Esophagus muscularis mucosa (tissue), 4 donors: ENCODE measurements at regions not wholly inside any gene's neighbourhood (a gene's known extent, or its start where the extent isn't known, plus 50 kb on each side); places are given as distances from the start of the nearest gene placed in this dataset.

Experiments
- DNase-seq: peaks from one replicate; pipeline ENCODE4 v3.0.0-alpha.2; 2017; ENCODE audit errors: extremely low spot score
- H3K27ac ChIP-seq, 4 donors: fragments of 200-600 bp; sonication (generic); replicated peaks in 1 of 4; 1 replicate in 3 of 4; 2 replicates in 1 of 4; pipeline ENCODE4 v1.5.1; 2016 to 2019; ENCODE audit warnings: mild to moderate bottlenecking in 1 of 4
- H3K27me3 ChIP-seq, 4 donors: fragments of 200-600 bp; sonication (generic); one replicate each; pipeline versions ENCODE4 v1.5.1 to v1.6.0; 2016 to 2019
- H3K36me3 ChIP-seq, 4 donors: fragments of 200-600 bp; sonication (generic); one replicate each; pipeline ENCODE4 v1.5.1; 2016 to 2019
- H3K4me1 ChIP-seq, 4 donors: fragments of 200-600 bp; sonication (generic); one replicate each; pipeline ENCODE4 v1.5.1; 2016 to 2019
- H3K4me3 ChIP-seq, 4 donors: fragments of 200-600 bp; sonication (generic); 1 replicate in 2 of 4; 2 replicates in 2 of 4; pipeline ENCODE4 v1.5.1; 2016 to 2019; ENCODE audit warnings: mild to moderate bottlenecking in 4 of 4, moderate library complexity in 1 of 4
- H3K9me3 ChIP-seq, 4 donors: fragments of 200-600 bp; sonication (generic); 1 replicate in 3 of 4; 2 replicates in 1 of 4; pipeline ENCODE4 v1.5.1; 2016 to 2019
- EP300 ChIP-seq: sonication (generic); formaldehyde crosslinking; IDR thresholded peaks from one replicate; pipeline ENCODE4 v1.6.1; 2017; ENCODE audit warnings: antibody characterized with exemption
- POLR2A ChIP-seq: fragments of 450-650 bp; IDR thresholded peaks from one replicate; pipeline ENCODE4 v1.6.1; 2017; ENCODE audit warnings: antibody characterized with exemption, moderate library complexity, mild to moderate bottlenecking, low read depth
- POLR2AphosphoS5 ChIP-seq, 2 donors: sonication (generic); formaldehyde crosslinking; IDR thresholded peaks; one replicate each; pipeline ENCODE4 v1.6.1; 2017; ENCODE audit warnings: antibody characterized with exemption in 2 of 2
- WGBS: methylation state at CpG from one replicate; pipeline ENCODE4 v1.1.5; 2018; 5-methylcytosine and 5-hydroxymethylcytosine counted together
- intact Hi-C: fragments of 100-400 bp; cut with DNase I; formaldehyde crosslinking; loops from one replicate; pipeline ENCODE4 v1.15.1; 2023
- TF ChIP-seq, protein P1 (sequence below), 3 experiments: fragments of 200-600 bp in 2 of 3; fragments of 450-650 bp in 1 of 3; sonication (generic) in 2 of 3; IDR thresholded peaks; one replicate each; pipeline ENCODE4 v1.5.1; 2017 to 2019; ENCODE audit warnings: antibody characterized with exemption in 3 of 3, mild to moderate bottlenecking in 2 of 3, moderate library complexity in 1 of 3

DNA sequence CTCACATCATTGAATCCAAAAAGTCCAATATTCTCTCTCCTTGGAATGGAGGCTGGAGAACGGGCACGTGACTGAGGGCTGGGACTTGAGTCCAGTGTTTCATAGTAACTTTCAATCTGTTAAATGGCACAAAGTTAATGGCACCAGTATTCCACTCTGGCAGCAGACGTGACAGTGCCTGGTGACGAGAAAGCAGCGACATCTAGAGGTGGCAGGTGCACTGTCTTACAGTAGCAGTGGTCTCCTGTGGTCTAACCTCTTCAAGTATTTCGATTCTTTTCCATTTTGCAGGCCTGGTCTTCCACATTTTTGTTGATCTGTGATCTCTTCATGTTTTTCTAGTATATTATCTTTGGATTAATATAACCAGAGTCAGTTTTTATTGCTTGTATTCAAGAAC lies 107.1 kb downstream of the OXSM start:
- H3K4me3 ChIP-seq, result no peak overlapping the region
- 81% methylated on average over 6 of the region's 6 CpGs for WGBS
- H3K9me3 ChIP-seq, result no peaks in the 10 kb centered on the region
- no peak for DNase-seq
- no peaks in the 10 kb centered on the region for H3K36me3 ChIP-seq
- no peaks in the 10 kb centered on the region for H3K4me1 ChIP-seq
- no peaks in the 10 kb centered on the region for H3K27me3 ChIP-seq
- TF ChIP-seq EP300 (no peak), POLR2AphosphoS5 (IDR thresholded peaks at IDR 0.05) (no peak), POLR2A (no peak)
- TF ChIP-seq, protein P1, sequence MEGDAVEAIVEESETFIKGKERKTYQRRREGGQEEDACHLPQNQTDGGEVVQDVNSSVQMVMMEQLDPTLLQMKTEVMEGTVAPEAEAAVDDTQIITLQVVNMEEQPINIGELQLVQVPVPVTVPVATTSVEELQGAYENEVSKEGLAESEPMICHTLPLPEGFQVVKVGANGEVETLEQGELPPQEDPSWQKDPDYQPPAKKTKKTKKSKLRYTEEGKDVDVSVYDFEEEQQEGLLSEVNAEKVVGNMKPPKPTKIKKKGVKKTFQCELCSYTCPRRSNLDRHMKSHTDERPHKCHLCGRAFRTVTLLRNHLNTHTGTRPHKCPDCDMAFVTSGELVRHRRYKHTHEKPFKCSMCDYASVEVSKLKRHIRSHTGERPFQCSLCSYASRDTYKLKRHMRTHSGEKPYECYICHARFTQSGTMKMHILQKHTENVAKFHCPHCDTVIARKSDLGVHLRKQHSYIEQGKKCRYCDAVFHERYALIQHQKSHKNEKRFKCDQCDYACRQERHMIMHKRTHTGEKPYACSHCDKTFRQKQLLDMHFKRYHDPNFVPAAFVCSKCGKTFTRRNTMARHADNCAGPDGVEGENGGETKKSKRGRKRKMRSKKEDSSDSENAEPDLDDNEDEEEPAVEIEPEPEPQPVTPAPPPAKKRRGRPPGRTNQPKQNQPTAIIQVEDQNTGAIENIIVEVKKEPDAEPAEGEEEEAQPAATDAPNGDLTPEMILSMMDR (IDR thresholded peaks at IDR 0.05), result no peak
- no peak overlapping the region for H3K27ac ChIP-seq
- intact Hi-C loops, result no loop called here

DNA sequence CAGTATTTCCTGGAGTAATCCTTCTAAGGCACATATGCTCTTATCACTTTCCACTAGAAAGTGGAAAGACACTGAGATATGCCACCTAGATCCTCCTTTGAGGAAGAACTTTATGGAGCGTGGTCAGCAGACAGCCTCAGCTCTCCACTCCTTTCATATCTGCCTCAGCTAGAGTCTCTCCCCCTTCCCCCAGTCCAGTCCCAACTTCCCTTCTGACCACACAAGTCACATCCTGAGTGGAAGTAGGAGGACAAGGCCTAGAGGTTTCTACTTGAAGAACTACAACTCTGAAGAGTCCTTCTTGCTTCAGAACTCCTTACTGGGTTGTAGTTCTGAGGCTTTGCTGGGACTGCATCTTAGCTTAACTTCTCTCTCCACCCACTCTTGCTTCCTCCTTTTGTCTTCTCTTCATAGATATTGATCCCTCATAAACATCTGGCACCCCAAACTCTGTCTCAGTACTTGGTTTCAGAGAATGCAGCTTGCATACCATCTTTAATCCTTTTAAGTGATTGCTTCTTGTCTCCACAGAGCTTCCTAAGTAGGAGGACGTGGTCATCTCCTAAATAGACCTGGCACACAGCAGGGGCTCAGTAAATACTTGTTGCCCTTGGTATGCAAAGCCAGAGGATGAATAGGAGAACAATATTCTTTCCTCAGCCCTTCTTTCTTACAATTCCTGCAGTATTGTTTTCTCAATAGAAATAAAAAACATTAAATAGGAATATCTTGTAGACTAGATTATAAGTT lies 109.6 kb downstream of the OXSM start:
- H3K4me3 ChIP-seq, result no peak overlapping the region
- no peaks in the 10 kb centered on the region for H3K27me3 ChIP-seq
- 85% methylated on average over 2 of the region's 2 CpGs for WGBS
- H3K27ac ChIP-seq, result no peak overlapping the region
- H3K4me1 ChIP-seq, result peaks cover 0 to 4% (median 0%) of the 10 kb centered on the region in 4 donors
- no peak for TF ChIP-seq EP300
- TF ChIP-seq, protein P1 (IDR thresholded peaks at IDR 0.05), result no peak
- TF ChIP-seq POLR2AphosphoS5 (IDR thresholded peaks at IDR 0.05), result no peak
- no peak for TF ChIP-seq POLR2A
- no peaks in the 10 kb centered on the region for H3K9me3 ChIP-seq
- H3K36me3 ChIP-seq, result no peaks in the 10 kb centered on the region
- intact Hi-C loops, result no loop called here
- no peak for DNase-seq

DNA sequence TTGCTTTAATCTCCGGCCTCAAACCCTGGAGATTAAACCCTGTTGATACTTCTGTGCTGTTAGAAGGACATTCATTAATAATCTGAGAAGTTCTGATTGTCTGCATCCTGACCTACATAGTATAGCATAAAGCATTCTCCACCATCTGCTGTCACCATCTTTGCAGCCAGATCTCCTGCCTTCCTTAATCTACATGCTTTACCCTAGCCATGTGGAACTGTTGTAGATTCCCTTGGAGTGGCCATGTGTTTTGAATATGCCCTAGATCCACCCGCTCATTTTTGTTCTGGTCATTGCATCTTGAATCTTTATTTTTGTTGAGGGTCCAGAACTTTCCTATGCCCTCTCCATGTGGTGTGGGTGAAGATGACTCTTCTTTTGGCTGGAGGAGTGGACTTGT lies 110.3 kb downstream of the OXSM start:
- Histone ChIP-seq H3K27me3 (no peaks in the 10 kb centered on the region), H3K4me1 (peaks cover 0 to 4% (median 2%) of the 10 kb centered on the region in 4 donors), H3K9me3 (no peaks in the 10 kb centered on the region), H3K27ac (no peak overlapping the region), H3K36me3 (no peaks in the 10 kb centered on the region), H3K4me3 (no peak overlapping the region)
- DNase-seq, result no peak
- WGBS, result 92% methylated on average over 2 of the region's 2 CpGs
- intact Hi-C loops, result no loop called here
- no peak for TF ChIP-seq EP300
- TF ChIP-seq, protein P1 (IDR thresholded peaks at IDR 0.05), result no peak
- TF ChIP-seq POLR2AphosphoS5 (IDR thresholded peaks at IDR 0.05), result no peak
- TF ChIP-seq POLR2A, result no peak

DNA sequence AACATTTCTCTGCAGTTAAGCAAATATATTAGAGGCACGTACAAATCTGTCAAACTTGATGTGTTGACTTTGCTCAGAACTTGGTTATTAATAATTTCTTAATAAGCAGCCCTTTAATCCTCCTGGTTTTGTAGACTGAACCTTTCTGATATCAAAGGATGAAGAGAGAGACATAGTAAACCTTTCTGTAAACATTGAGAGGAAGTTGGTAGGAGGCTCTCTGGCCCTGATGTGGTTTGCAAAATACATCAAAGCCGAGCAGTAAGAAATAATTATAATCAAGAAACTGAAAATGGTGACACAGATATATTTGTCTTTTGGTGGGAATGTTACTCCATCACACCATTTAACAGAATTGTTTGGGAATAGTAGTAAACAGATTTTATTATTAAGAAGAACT lies 111.9 kb downstream of the OXSM start:
- no peak for DNase-seq
- TF ChIP-seq, protein P1 (IDR thresholded peaks at IDR 0.05), result no peak
- no peaks in the 10 kb centered on the region for H3K27me3 ChIP-seq
- no peaks in the 10 kb centered on the region for H3K9me3 ChIP-seq
- no peak overlapping the region for H3K27ac ChIP-seq
- H3K4me1 ChIP-seq, result peaks cover 0 to 18% (median 11%) of the 10 kb centered on the region in 4 donors
- no peaks in the 10 kb centered on the region for H3K36me3 ChIP-seq
- WGBS, result 83% methylated on average over 2 of the region's 2 CpGs
- H3K4me3 ChIP-seq, result no peak overlapping the region
- intact Hi-C loops, result no loop called here

DNA sequence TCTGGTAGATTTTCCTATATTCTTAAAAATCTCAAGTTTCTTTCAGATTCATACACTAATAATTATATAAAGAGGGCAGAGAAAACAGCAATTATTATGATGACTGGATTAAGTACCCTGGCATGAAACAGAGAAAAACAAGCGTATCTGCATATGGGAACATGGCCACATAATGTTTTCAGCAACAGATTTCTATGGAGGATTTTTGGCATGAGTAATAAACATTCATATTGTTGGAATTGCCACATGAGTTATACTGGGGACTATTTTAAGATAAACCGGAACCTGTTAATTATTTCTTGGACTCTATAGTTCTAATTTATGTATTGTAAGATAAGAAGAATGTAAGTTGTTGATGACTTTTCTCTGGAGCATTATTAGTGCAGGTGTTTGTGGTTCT lies 112.7 kb downstream of the OXSM start:
- no peak for TF ChIP-seq POLR2AphosphoS5 (IDR thresholded peaks at IDR 0.05)
- TF ChIP-seq, protein P1 (IDR thresholded peaks at IDR 0.05), result no peak
- no peak for TF ChIP-seq POLR2A
- TF ChIP-seq EP300, result no peak
- intact Hi-C loops, result no loop called here
- no peak overlapping the region for H3K4me3 ChIP-seq
- no peaks in the 10 kb centered on the region for H3K9me3 ChIP-seq
- 70% methylated on average over 2 of the region's 2 CpGs for WGBS
- H3K27ac ChIP-seq, result no peak overlapping the region
- no peaks in the 10 kb centered on the region for H3K36me3 ChIP-seq
- no peaks in the 10 kb centered on the region for H3K27me3 ChIP-seq
- peaks cover 0 to 24% (median 18%) of the 10 kb centered on the region in 4 donors for H3K4me1 ChIP-seq
- no peak for DNase-seq
